HG03196 (cell line): ENCODE measurements at regions not wholly inside any gene's neighbourhood (a gene's known extent, or its start where the extent isn't known, plus 50 kb on each side); places are given as distances from the start of the nearest gene placed in this dataset.
"Not testable (repeated sequence)": the region's sequence is repeated elsewhere in the genome, so short reads cannot be mapped to it uniquely, and the experiment has no call there.

Experiments used
- ATAC-seq: cut with Tn5 transposase; IDR thresholded peaks from one replicate; pipeline ENCODE4 v1.9.1; 2021; ENCODE audit not compliant: unreplicated experiment

GRCh38 chr15:84534561-84535235 is 66.1 kb upstream of the ZSCAN2 start:
- ATAC-seq: not testable (repeated sequence)

DNA sequence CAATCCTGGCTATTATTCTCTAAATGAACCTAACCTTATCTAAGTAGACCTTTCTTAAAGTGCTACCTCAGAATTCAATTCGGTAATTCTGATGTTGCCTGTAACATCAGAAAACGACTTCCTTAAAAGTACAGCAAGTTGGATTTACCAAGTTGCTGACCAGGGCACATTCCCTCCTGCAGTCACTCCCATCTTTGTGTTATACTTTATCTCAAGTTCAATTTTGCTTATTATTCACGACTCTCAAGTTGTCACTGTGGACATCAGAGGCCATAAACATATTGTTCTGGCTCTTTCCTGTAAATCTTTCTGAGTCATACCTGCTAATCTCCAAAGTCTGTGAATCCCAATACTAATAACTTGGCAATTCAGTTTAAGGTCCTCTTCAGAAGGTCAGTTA is 64.6 kb upstream of the ZSCAN2 start:
- not testable (repeated sequence) for ATAC-seq

GRCh38 chr15:84544586-84544985 is 56.2 kb upstream of the ZSCAN2 start:
- ATAC-seq: not testable (repeated sequence)

GRCh38 chr15:84547150-84547549 is 53.7 kb upstream of the ZSCAN2 start:
- not testable (repeated sequence) for ATAC-seq

DNA sequence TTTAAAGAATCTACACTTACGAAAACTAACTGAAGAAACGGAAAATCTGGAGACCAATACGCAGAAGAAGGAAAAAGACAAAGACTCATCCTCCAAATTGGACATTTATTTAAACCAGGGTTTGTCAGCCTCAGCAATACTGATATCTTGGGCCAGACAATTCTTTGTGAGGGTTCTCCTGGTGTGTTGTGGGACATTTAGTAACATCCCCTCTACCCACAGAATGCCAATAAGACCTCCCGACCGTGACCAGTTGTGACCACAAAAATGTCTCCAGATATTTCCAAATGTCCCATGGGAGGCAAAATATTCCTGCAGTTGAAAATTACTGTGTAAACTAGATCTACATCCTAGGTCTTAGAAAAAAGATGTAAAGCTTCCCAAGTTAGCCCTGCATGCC is 50.3 kb upstream of the ZSCAN2 start:
- ATAC-seq: not testable (repeated sequence)
